Loucy (cell line): ENCODE measurements at regions not wholly inside any gene's neighbourhood (a gene's known extent, or its start where the extent isn't known, plus 50 kb on each side); places are given as distances from the start of the nearest gene placed in this dataset.

Experiments used
- CTCF ChIP-seq: fragments of 200-600 bp; sonication (generic); conservative IDR thresholded peaks from 2 replicates; pipeline ENCODE4 v1.5.1; 2014; ENCODE audit warnings: mild to moderate bottlenecking, antibody characterized with exemption, low read length
- EZH2phosphoT487 ChIP-seq: fragments of 200-600 bp; IDR thresholded peaks from 2 replicates; pipeline ENCODE4 v1.6.1; 2018; ENCODE audit warnings: antibody characterized with exemption, mild to moderate bottlenecking, moderate library complexity, borderline replicate concordance

- TF ChIP-seq CTCF (no peak), EZH2phosphoT487 (no peak)
Measured at GRCh38 chr12:131448254-131448795, 262.6 kb upstream of the SFSWAP start.
